A673 (cell line): ENCODE measurements at regions not wholly inside any gene's neighbourhood (a gene's known extent, or its start where the extent isn't known, plus 50 kb on each side); places are given as distances from the start of the nearest gene placed in this dataset.

Source experiments
- EZH2 ChIP-seq: fragments of 200-600 bp; sonication (generic); IDR thresholded peaks from 2 replicates; pipeline ENCODE4 v1.6.1; 2017; ENCODE audit warnings: borderline replicate concordance, low read depth, mild to moderate bottlenecking, mixed read lengths, antibody characterized with exemption, low read length; ENCODE audit not compliant: poor library complexity, severe bottlenecking
- TF ChIP-seq, protein P1 (sequence below): fragments of 300-800, 200-600 bp; sonication (generic); conservative IDR thresholded peaks from 2 replicates; pipeline ENCODE4 v1.5.1; 2017; ENCODE audit warnings: low read depth, mild to moderate bottlenecking, antibody characterized with exemption, low read length, moderate library complexity, mixed read lengths

DNA sequence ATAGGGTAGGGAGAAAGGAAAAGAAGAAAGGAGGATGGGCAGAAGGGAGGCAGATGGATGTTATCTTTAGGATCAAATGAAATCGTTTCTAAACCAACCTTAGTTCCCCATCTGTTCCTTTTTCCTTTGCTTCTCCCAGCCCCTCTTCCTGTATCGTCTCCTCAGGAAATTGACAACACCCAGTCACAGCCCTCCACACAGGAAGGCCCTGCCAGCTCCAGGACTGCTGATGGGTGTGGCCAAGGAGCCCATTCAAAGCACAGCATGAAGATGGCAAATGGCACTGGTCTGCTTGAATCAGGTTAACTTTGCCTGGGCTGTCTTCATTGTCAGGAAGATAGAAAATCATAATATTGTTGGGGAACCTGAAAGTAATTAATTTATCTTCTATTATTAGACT is 164.8 kb downstream of the C11orf87 start:
- TF ChIP-seq, protein P1, sequence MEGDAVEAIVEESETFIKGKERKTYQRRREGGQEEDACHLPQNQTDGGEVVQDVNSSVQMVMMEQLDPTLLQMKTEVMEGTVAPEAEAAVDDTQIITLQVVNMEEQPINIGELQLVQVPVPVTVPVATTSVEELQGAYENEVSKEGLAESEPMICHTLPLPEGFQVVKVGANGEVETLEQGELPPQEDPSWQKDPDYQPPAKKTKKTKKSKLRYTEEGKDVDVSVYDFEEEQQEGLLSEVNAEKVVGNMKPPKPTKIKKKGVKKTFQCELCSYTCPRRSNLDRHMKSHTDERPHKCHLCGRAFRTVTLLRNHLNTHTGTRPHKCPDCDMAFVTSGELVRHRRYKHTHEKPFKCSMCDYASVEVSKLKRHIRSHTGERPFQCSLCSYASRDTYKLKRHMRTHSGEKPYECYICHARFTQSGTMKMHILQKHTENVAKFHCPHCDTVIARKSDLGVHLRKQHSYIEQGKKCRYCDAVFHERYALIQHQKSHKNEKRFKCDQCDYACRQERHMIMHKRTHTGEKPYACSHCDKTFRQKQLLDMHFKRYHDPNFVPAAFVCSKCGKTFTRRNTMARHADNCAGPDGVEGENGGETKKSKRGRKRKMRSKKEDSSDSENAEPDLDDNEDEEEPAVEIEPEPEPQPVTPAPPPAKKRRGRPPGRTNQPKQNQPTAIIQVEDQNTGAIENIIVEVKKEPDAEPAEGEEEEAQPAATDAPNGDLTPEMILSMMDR = no peak
- TF ChIP-seq EZH2 = no peak
